ENCODE measurements at regions not wholly inside any gene's neighbourhood (a gene's known extent, or its start where the extent isn't known, plus 50 kb on each side); places are given as distances from the start of the nearest gene placed in this dataset.

- TF ChIP-seq CTCF (IDR thresholded peaks at IDR 0.05; ENCODE audit: insufficient read depth, low read length, poor library complexity, severe bottlenecking) = no peak
- TF ChIP-seq EZH2phosphoT487 (conservative IDR thresholded peaks at IDR 0.05; ENCODE audit: low read length) = no peak
These were observed 710.8 kb upstream of the WWC1 start for GRCh38 chr5:167580608-167581007.

Measured in SU-DHL-6 (cell line).